IMR-90 (cell line): ENCODE measurements at regions not wholly inside any gene's neighbourhood (a gene's known extent, or its start where the extent isn't known, plus 50 kb on each side); places are given as distances from the start of the nearest gene placed in this dataset.

ENCODE experiments used
- ATAC-seq: fragments of 200-7000 bp; cut with Tn5 transposase; 2 replicates; pipeline ENCODE4 v1.9.1; 2020; ENCODE audit warnings: low read depth, mild to moderate bottlenecking, moderate library complexity
- BruUV-seq: library from RNA; stranded (reverse); fragments of 400-500 nt; replicated peaks from 2 replicates; lab custom pipeline; 2021; lab: Mats Ljungman, UMichigan
- CTCF ChIA-PET: fragments of 300-600 bp; formaldehyde crosslinking; extraction: SDS; loops from one replicate; lab custom pipeline; 2021; ENCODE audit warnings: antibody characterized with exemption; lab: Yijun Ruan, JAX
- POLR2A ChIA-PET: fragments of 300-600 bp; sonication (Branson Sonifier 250); formaldehyde crosslinking; loops from one replicate; lab custom pipeline; 2022; ENCODE audit warnings: antibody characterized with exemption; ENCODE audit not compliant: unreplicated experiment; lab: Charles Lee
- DNase-seq: peaks from one replicate; pipeline ENCODE4 v3.0.0; 2013
- H2AFZ ChIP-seq: replicated peaks from 2 replicates; pipeline ENCODE3; 2013; ENCODE audit warnings: low read length, mild to moderate bottlenecking; ENCODE audit not compliant: poor library complexity
- H2AK5ac ChIP-seq: 2 replicates; pipeline ENCODE4 v1.6.1; 2013; ENCODE audit warnings: low read depth, low read length, inconsistent platforms
- H2AK9ac ChIP-seq: replicated peaks from 2 replicates; pipeline ENCODE3; 2013; ENCODE audit warnings: mild to moderate bottlenecking, low read depth, low read length, moderate library complexity; ENCODE audit not compliant: poor library complexity
- H2BK120ac ChIP-seq: 2 replicates; pipeline ENCODE4 v1.6.1; 2013; ENCODE audit warnings: low read depth, low read length, inconsistent platforms
- H2BK15ac ChIP-seq: 3 replicates; pipeline ENCODE4 v1.6.1; 2013; ENCODE audit warnings: low read depth, low read length, inconsistent platforms
- H2BK20ac ChIP-seq: 2 replicates; pipeline ENCODE4 v1.6.1; 2013; ENCODE audit warnings: low read depth, mild to moderate bottlenecking, inconsistent platforms, low read length, moderate library complexity
- H2BK5ac ChIP-seq: 2 replicates; pipeline ENCODE4 v1.6.1; 2013; ENCODE audit warnings: mild to moderate bottlenecking, low read depth, low read length, inconsistent platforms; ENCODE audit not compliant: poor library complexity, severe bottlenecking
- H3K14ac ChIP-seq: replicated peaks from 2 replicates; pipeline ENCODE4 v1.6.1; 2013; ENCODE audit warnings: low read depth, low read length, inconsistent platforms
- H3K18ac ChIP-seq: 2 replicates; pipeline ENCODE4 v1.6.1; 2013; ENCODE audit warnings: low read depth, low read length, control low read depth
- H3K23ac ChIP-seq: 2 replicates; pipeline ENCODE4 v1.6.1; 2013; ENCODE audit warnings: low read depth, low read length, inconsistent platforms
- H3K27ac ChIP-seq: 2 replicates; pipeline ENCODE4 v1.5.1; 2013; ENCODE audit warnings: mild to moderate bottlenecking, control low read depth, low read length; ENCODE audit not compliant: insufficient read depth
- H3K27me3 ChIP-seq: 2 replicates; pipeline ENCODE4 v1.6.1; 2013; ENCODE audit warnings: low read length; ENCODE audit not compliant: control insufficient read depth, insufficient read depth
- H3K36me3 ChIP-seq: 2 replicates; pipeline ENCODE4 v1.6.1; 2013; ENCODE audit warnings: low read length, mixed read lengths; ENCODE audit not compliant: control insufficient read depth, insufficient read depth
- H3K4ac ChIP-seq: 2 replicates; pipeline ENCODE4 v1.6.1; 2013; ENCODE audit warnings: low read depth, low read length, inconsistent platforms
- H3K4me1 ChIP-seq: 2 replicates; pipeline ENCODE4 v1.6.1; 2013; ENCODE audit warnings: low read length, mixed read lengths; ENCODE audit not compliant: control insufficient read depth, insufficient read depth
- H3K4me2 ChIP-seq: 2 replicates; pipeline ENCODE4 v1.6.1; 2013; ENCODE audit warnings: low read depth, mild to moderate bottlenecking, control low read depth, low read length, moderate library complexity
- H3K4me3 ChIP-seq: 2 replicates; pipeline ENCODE4 v1.5.1; 2013; ENCODE audit warnings: low read depth, mild to moderate bottlenecking, control low read depth, low read length, moderate library complexity; ENCODE audit not compliant: insufficient read depth
- H3K56ac ChIP-seq: 2 replicates; pipeline ENCODE4 v1.6.1; 2013; ENCODE audit warnings: low read length, inconsistent platforms; ENCODE audit not compliant: insufficient read depth; ENCODE audit errors: extremely low read depth
- H3K79me1 ChIP-seq, 2 experiments: 2 replicates each; pipeline ENCODE4 v1.6.1; 2013; ENCODE audit warnings: low read length in 2 of 2, inconsistent platforms in 1 of 2, low read depth in 1 of 2
- H3K9ac ChIP-seq: 2 replicates; pipeline ENCODE4 v1.6.1; 2013; ENCODE audit warnings: low read depth, low read length, control low read depth
- H3K9me1 ChIP-seq: 2 replicates; pipeline ENCODE4 v1.6.1; 2013; ENCODE audit warnings: low read length, inconsistent platforms; ENCODE audit not compliant: insufficient read depth
- H3K9me3 ChIP-seq: 2 replicates; pipeline ENCODE4 v1.6.1; 2013; ENCODE audit warnings: low read length; ENCODE audit not compliant: control insufficient read depth, insufficient read depth
- H4K20me1 ChIP-seq: 2 replicates; pipeline ENCODE4 v1.6.1; 2013; ENCODE audit warnings: low read length, inconsistent platforms; ENCODE audit not compliant: insufficient read depth
- H4K5ac ChIP-seq: 2 replicates; pipeline ENCODE4 v1.6.1; 2013; ENCODE audit warnings: mild to moderate bottlenecking, low read depth, low read length, control low read depth
- H4K8ac ChIP-seq, 2 experiments: 2 replicates each; pipeline ENCODE4 v1.6.1; 2013; ENCODE audit warnings: low read depth in 2 of 2, low read length in 2 of 2, control low read depth in 1 of 2, inconsistent platforms in 1 of 2
- H4K91ac ChIP-seq: 2 replicates; pipeline ENCODE4 v1.6.1; 2013; ENCODE audit warnings: low read depth, low read length, inconsistent platforms; ENCODE audit not compliant: insufficient read depth
- CEBPB ChIP-seq: IDR thresholded peaks from 2 replicates; pipeline ENCODE4 v1.6.1; 2012; ENCODE audit warnings: low read depth, low read length, improper control_type of control experiment
- CHD1 ChIP-seq: IDR thresholded peaks from 2 replicates; pipeline ENCODE4 v1.6.1; 2012; ENCODE audit warnings: low read depth, low read length, improper control_type of control experiment
- FOS ChIP-seq: fragments of 150-350 bp; IDR thresholded peaks from 2 replicates; pipeline ENCODE4 v1.6.1; 2016; ENCODE audit warnings: low read depth, low read length
- MAFK ChIP-seq: IDR thresholded peaks from 2 replicates; pipeline ENCODE4 v1.6.1; 2012; ENCODE audit warnings: low read depth, low read length, improper control_type of control experiment
- MAZ ChIP-seq: IDR thresholded peaks from 2 replicates; pipeline ENCODE4 v1.6.1; 2012; ENCODE audit warnings: low read depth, mild to moderate bottlenecking, low read length, improper control_type of control experiment, moderate library complexity, borderline replicate concordance
- MXI1 ChIP-seq: IDR thresholded peaks from 2 replicates; pipeline ENCODE4 v1.6.1; 2012; ENCODE audit warnings: low read depth, mild to moderate bottlenecking, low read length, moderate library complexity, borderline replicate concordance
- POLR2A ChIP-seq: IDR thresholded peaks from 2 replicates; pipeline ENCODE4 v1.6.1; 2012; ENCODE audit warnings: mild to moderate bottlenecking, low read depth, low read length
- RCOR1 ChIP-seq: IDR thresholded peaks from 2 replicates; pipeline ENCODE4 v1.6.1; 2012; ENCODE audit warnings: mild to moderate bottlenecking, low read length, improper control_type of control experiment; ENCODE audit not compliant: insufficient replicate concordance
- SMC3 ChIP-seq: fragments of 150-350 bp; IDR thresholded peaks from 2 replicates; pipeline ENCODE4 v1.6.1; 2016; ENCODE audit warnings: low read depth, mild to moderate bottlenecking, antibody characterized with exemption, low read length, moderate library complexity
- WGBS, 2 experiments: methylation state at CpG; one replicate each; pipeline versions ENCODE4 v1.1.5 to v1.1.7; 2013; ENCODE audit warnings: missing lambda C conversion rate in 2 of 2; ENCODE audit not compliant: insufficient read length in 1 of 2; ENCODE audit errors: extremely low coverage in 2 of 2; 5-methylcytosine and 5-hydroxymethylcytosine counted together
- dilution Hi-C: fragments of 300-500 bp; cut with HindIII; formaldehyde crosslinking; loops from one replicate; pipeline ENCODE4 v1.14.3; 2018; ENCODE audit warnings: low sequenced_read_pairs; ENCODE audit not compliant: unreplicated experiment
- in situ Hi-C: fragments of 300-500 bp; cut with MboI; formaldehyde crosslinking; loops from 3 replicates; pipeline ENCODE4 v1.14.3; 2019; ENCODE audit warnings: low sequenced_read_pairs, inconsistent platforms, mixed read lengths
- intact Hi-C: fragments of 100-400 bp; cut with micrococcal nuclease; formaldehyde crosslinking; loops from 2 replicates; pipeline ENCODE4 v1.10.0; 2022
- TF ChIP-seq, protein P1 (sequence below): conservative IDR thresholded peaks from 2 replicates; pipeline ENCODE4 v1.5.1; 2012; ENCODE audit warnings: mild to moderate bottlenecking, low read depth, low read length, improper control_type of control experiment
- TF ChIP-seq, protein P2 (sequence below): fragments of 150-350 bp; IDR thresholded peaks from 2 replicates; pipeline ENCODE4 v1.6.1; 2017; ENCODE audit warnings: mild to moderate bottlenecking, antibody characterized with exemption, low read length, low read depth

DNA sequence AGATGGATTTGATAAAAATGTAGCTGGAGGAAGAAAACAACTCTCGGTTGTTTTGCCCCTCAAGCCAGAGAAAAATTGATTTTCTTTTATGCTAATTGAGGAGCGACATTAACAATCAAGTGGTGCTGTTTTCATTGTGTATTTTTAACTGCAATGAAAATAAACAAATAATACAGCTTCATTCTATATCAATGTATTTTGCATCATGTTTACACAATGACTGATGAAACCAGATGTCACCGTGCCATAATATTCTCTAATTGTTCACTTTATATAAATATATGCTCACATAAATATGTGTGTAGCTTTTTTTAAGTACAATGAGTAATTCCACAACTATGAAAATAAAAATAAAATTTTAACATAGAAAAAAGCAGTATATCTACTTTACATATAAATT lies 139.0 kb upstream of the PRDM9 start:
- H4K8ac ChIP-seq = no peak overlapping the region
- no peaks in the 10 kb centered on the region for H3K36me3 ChIP-seq
- H2BK15ac ChIP-seq = no peak overlapping the region
- H3K9ac ChIP-seq = no peak overlapping the region
- no peak overlapping the region for H3K4ac ChIP-seq
- H3K4me3 ChIP-seq = no peak overlapping the region
- H4K20me1 ChIP-seq = no peaks in the 10 kb centered on the region
- no peak overlapping the region for H3K27ac ChIP-seq
- 0 out of 2 replicates have a peak, but pooled peaks cover 1% of the 10 kb centered on the region for H3K9me3 ChIP-seq
- H3K14ac ChIP-seq = no peak overlapping the region
- no peak overlapping the region for H4K91ac ChIP-seq
- no peak overlapping the region for H3K4me2 ChIP-seq
- no peak overlapping the region for H3K56ac ChIP-seq
- in situ Hi-C loops = no loop called here
- no peaks in the 10 kb centered on the region for H3K9me1 ChIP-seq
- POLR2A ChIA-PET = no interaction called here
- no CpG with 5 or more reads among the region's 3 CpGs for WGBS, 2 experiments
- dilution Hi-C loops = no loop called here
- H2AK9ac ChIP-seq = no peak overlapping the region
- TF ChIP-seq RCOR1 = no peak
- TF ChIP-seq, protein P1, sequence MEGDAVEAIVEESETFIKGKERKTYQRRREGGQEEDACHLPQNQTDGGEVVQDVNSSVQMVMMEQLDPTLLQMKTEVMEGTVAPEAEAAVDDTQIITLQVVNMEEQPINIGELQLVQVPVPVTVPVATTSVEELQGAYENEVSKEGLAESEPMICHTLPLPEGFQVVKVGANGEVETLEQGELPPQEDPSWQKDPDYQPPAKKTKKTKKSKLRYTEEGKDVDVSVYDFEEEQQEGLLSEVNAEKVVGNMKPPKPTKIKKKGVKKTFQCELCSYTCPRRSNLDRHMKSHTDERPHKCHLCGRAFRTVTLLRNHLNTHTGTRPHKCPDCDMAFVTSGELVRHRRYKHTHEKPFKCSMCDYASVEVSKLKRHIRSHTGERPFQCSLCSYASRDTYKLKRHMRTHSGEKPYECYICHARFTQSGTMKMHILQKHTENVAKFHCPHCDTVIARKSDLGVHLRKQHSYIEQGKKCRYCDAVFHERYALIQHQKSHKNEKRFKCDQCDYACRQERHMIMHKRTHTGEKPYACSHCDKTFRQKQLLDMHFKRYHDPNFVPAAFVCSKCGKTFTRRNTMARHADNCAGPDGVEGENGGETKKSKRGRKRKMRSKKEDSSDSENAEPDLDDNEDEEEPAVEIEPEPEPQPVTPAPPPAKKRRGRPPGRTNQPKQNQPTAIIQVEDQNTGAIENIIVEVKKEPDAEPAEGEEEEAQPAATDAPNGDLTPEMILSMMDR = no peak
- no peak for TF ChIP-seq MXI1
- no peak for TF ChIP-seq SMC3
- no peak for TF ChIP-seq CHD1
- no peak for TF ChIP-seq CEBPB
- TF ChIP-seq MAFK = no peak
- TF ChIP-seq FOS = no peak
- no peak for TF ChIP-seq POLR2A
- no peak for TF ChIP-seq MAZ
- TF ChIP-seq, protein P2, sequence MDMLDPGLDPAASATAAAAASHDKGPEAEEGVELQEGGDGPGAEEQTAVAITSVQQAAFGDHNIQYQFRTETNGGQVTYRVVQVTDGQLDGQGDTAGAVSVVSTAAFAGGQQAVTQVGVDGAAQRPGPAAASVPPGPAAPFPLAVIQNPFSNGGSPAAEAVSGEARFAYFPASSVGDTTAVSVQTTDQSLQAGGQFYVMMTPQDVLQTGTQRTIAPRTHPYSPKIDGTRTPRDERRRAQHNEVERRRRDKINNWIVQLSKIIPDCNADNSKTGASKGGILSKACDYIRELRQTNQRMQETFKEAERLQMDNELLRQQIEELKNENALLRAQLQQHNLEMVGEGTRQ = no peak
- H4K5ac ChIP-seq = no peak overlapping the region
- no peak overlapping the region for H2AFZ ChIP-seq
- CTCF ChIA-PET = no interaction called here
- no peaks in the 10 kb centered on the region for H3K79me1 ChIP-seq
- intact Hi-C loops = no loop called here
- H3K23ac ChIP-seq = no peak overlapping the region
- H3K27me3 ChIP-seq = no peaks in the 10 kb centered on the region
- ATAC-seq = no peak
- no peak overlapping the region for H2BK20ac ChIP-seq
- no peak overlapping the region for H2BK5ac ChIP-seq
- no peak overlapping the region for H2BK120ac ChIP-seq
- BruUV-seq = no TSS peak
- no peaks in the 10 kb centered on the region for H3K4me1 ChIP-seq
- DNase-seq = no peak
- no peak overlapping the region for H2AK5ac ChIP-seq
- H3K18ac ChIP-seq = no peak overlapping the region
